BE2C (cell line): ENCODE measurements at regions not wholly inside any gene's neighbourhood (a gene's known extent, or its start where the extent isn't known, plus 50 kb on each side); places are given as distances from the start of the nearest gene placed in this dataset.

Source experiments
- DNase-seq: peaks from one replicate; pipeline ENCODE4 v3.0.0-alpha.2; 2020
- H3K27me3 ChIP-seq: fragments of 250-450 bp; sonication (Bioruptor Pico); 2 replicates; pipeline ENCODE4 v1.5.1; 2020; ENCODE audit warnings: mild to moderate bottlenecking
- H3K36me3 ChIP-seq: fragments of 250-450 bp; sonication (Bioruptor Pico); 2 replicates; pipeline ENCODE4 v1.5.1; 2020; ENCODE audit warnings: mild to moderate bottlenecking
- H3K4me1 ChIP-seq: fragments of 250-450 bp; sonication (Bioruptor Pico); 2 replicates; pipeline ENCODE4 v1.5.1; 2020
- H3K4me3 ChIP-seq: 2 replicates; pipeline ENCODE4 v1.5.1; 2011; ENCODE audit warnings: low read depth, low read length
- H3K9me3 ChIP-seq: fragments of 250-450 bp; sonication (Bioruptor Pico); 2 replicates; pipeline ENCODE4 v1.5.1; 2020
- CTCF ChIP-seq: IDR thresholded peaks from 2 replicates; pipeline ENCODE4 v1.5.1; 2012; ENCODE audit warnings: mild to moderate bottlenecking, low read depth, low read length

- TF ChIP-seq CTCF, result no peak
- no peaks in the 10 kb centered on the region for H3K9me3 ChIP-seq
- H3K36me3 ChIP-seq, result no peaks in the 10 kb centered on the region
- H3K4me1 ChIP-seq, result peaks cover 17% of the 10 kb centered on the region
- no peaks in the 10 kb centered on the region for H3K27me3 ChIP-seq
- DNase-seq, result no peak
- no peak overlapping the region for H3K4me3 ChIP-seq
Measured at GRCh38 chr2:200217320-200217719, 89.2 kb upstream of the SPATS2L start.

DNA sequence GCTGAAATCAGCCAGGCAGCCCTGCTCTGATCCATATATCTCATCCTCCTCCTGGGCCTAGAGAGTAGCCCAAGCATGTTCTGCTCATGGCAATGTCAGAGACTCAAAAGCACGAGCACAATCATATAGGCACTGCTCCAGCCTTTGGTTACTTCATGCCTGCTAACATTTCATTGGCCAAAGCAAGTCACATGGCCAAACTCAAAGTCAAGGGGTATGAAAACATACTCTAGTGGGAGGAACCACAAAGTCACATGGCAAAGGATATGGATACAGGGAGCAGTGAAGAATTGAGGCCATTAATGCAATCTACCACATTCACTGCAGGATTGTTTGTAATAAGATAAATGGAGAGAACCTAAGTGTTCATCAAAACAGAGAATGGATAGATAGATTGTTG lies 87.8 kb upstream of the SPATS2L start:
- Histone ChIP-seq H3K27me3 (no peaks in the 10 kb centered on the region), H3K9me3 (no peaks in the 10 kb centered on the region), H3K4me3 (no peak overlapping the region), H3K4me1 (peaks cover 17% of the 10 kb centered on the region), H3K36me3 (no peaks in the 10 kb centered on the region)
- DNase-seq, result no peak
- no peak for TF ChIP-seq CTCF

DNA sequence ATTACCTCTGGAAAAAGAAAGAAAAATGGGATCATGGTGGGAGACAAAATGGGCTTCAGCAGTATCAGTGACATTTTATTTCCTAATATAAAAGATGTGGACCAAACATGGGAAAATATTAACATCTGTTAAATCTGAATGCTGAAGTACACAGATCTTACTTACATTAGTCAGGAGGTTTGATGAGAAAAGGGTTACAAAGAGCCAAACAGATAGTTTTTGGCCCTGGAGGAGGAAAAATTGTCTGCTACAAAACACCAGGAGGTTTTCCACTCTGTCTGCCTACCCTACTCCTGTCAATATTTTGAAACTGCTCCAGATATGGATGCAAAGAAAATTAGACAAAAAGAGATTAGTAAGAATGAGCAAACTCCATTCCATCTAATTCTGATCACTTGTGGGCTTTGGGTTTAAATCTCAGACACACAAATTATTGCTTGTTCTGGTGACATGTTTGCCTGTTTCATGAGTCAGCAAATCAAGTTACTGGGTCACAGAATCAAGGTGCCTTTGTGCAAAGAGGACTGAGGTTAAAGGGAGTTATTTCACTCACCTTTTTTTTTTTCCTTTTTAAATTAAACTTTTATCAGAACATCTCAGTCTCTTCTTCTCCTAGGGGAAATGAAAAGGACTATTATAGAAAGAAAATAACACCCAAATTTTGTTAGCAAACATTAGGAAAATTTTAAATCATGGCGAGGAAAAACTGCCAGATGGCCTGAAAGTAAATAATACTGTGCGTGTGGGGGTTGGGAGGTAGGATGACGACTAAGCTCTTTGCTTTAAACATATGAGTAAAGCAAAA lies 87.0 kb upstream of the SPATS2L start:
- Histone ChIP-seq H3K4me1 (peaks cover 17% of the 10 kb centered on the region), H3K4me3 (no peak overlapping the region), H3K27me3 (no peaks in the 10 kb centered on the region), H3K9me3 (no peaks in the 10 kb centered on the region), H3K36me3 (no peaks in the 10 kb centered on the region)
- DNase-seq, result no peak
- no peak for TF ChIP-seq CTCF

DNA sequence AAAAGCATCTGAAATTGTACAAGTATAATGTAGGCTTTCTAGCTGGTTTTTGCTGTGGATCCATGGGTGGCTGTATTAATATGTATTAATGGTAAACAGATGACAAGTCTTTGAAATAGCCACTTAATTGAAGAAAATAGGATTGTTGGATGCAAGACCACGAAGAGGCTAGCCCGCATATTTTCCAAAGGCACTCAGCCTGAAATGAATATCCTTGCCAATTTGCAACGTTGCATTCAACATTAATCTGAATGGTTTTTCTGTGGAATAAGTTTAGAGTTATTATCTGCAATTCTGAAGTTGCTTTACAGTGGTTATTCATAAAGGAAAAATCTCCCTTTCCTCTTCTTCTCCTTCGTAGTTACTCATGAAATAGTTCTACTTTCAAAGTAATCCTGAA lies 86.2 kb upstream of the SPATS2L start:
- no peak overlapping the region for H3K4me3 ChIP-seq
- no peak for DNase-seq
- no peaks in the 10 kb centered on the region for H3K9me3 ChIP-seq
- H3K36me3 ChIP-seq, result no peaks in the 10 kb centered on the region
- peaks cover 17% of the 10 kb centered on the region for H3K4me1 ChIP-seq
- no peaks in the 10 kb centered on the region for H3K27me3 ChIP-seq
- TF ChIP-seq CTCF, result no peak

GRCh38 chr2:200221055-200221955 lies 85.2 kb upstream of the SPATS2L start:
- Histone ChIP-seq H3K4me1 (peaks cover 17% of the 10 kb centered on the region), H3K36me3 (no peaks in the 10 kb centered on the region), H3K4me3 (no peak overlapping the region), H3K9me3 (no peaks in the 10 kb centered on the region), H3K27me3 (no peaks in the 10 kb centered on the region)
- no peak for DNase-seq
- no peak for TF ChIP-seq CTCF

DNA sequence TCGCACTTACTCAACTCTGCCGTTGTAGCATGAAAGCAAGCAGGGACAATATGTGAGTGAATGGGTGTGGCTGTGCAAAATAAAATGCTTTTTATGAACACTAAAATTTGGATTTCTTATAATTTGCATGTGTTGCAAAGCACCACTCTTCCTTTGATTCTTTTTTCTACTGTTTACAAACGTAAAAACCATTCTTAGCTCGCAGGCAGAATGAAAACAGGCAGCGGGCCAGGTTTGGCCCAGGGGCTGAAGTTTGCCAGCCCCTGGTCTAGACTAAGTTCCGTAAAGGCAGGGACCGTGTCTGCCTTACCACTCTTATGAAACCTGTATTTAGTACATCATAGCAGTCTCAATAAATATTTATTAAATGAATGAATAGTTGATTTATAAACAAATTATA lies 83.7 kb upstream of the SPATS2L start:
- Histone ChIP-seq H3K36me3 (no peaks in the 10 kb centered on the region), H3K9me3 (no peaks in the 10 kb centered on the region), H3K4me3 (no peak overlapping the region), H3K4me1 (peaks cover 17% of the 10 kb centered on the region), H3K27me3 (no peaks in the 10 kb centered on the region)
- no peak for TF ChIP-seq CTCF
- DNase-seq, result no peak
